H9 (cell line): ENCODE measurements at regions not wholly inside any gene's neighbourhood (a gene's known extent, or its start where the extent isn't known, plus 50 kb on each side); places are given as distances from the start of the nearest gene placed in this dataset.
A peak's percentile ranks its signal among the peaks of the same experiment; 100 is the strongest.

Experiments
- DNase-seq: peaks from one replicate; pipeline ENCODE4 v3.0.0-alpha.2; 2017
- H2AFZ ChIP-seq: one replicate; pipeline ENCODE4 v1.6.1; 2013; ENCODE audit warnings: mild to moderate bottlenecking, low read length, control low read depth, moderate library complexity
- H2AK5ac ChIP-seq: 2 replicates; pipeline ENCODE4 v1.6.1; 2013; ENCODE audit warnings: low read length, control low read depth, mixed read lengths; ENCODE audit not compliant: insufficient read length
- H2BK120ac ChIP-seq: one replicate; pipeline ENCODE4 v1.6.1; 2013; ENCODE audit warnings: low read depth, mild to moderate bottlenecking, low read length, control low read depth, inconsistent platforms; ENCODE audit not compliant: poor library complexity, severe bottlenecking
- H2BK12ac ChIP-seq: 2 replicates; pipeline ENCODE4 v1.6.1; 2013; ENCODE audit warnings: low read length, control low read depth, mixed read lengths, low read depth; ENCODE audit not compliant: insufficient read length
- H2BK15ac ChIP-seq: 2 replicates; pipeline ENCODE4 v1.6.1; 2013; ENCODE audit warnings: low read depth, low read length, control low read depth
- H2BK20ac ChIP-seq: one replicate; pipeline ENCODE4 v1.6.1; 2013; ENCODE audit warnings: low read depth, mild to moderate bottlenecking, low read length, control low read depth, inconsistent platforms; ENCODE audit not compliant: poor library complexity, severe bottlenecking
- H2BK5ac ChIP-seq: 2 replicates; pipeline ENCODE4 v1.6.1; 2013; ENCODE audit warnings: low read length, control low read depth, mixed read lengths; ENCODE audit not compliant: insufficient read length
- H3K14ac ChIP-seq: 2 replicates; pipeline ENCODE4 v1.6.1; 2013; ENCODE audit warnings: low read length, control low read depth; ENCODE audit not compliant: insufficient read depth
- H3K18ac ChIP-seq: 2 replicates; pipeline ENCODE4 v1.6.1; 2013; ENCODE audit warnings: low read depth, mild to moderate bottlenecking, mixed read lengths, low read length, control low read depth; ENCODE audit not compliant: insufficient read length
- H3K23ac ChIP-seq: 2 replicates; pipeline ENCODE4 v1.6.1; 2013; ENCODE audit warnings: low read length, control low read depth, mixed read lengths, low read depth; ENCODE audit not compliant: insufficient read length
- H3K23me2 ChIP-seq: 2 replicates; pipeline ENCODE4 v1.6.1; 2013; ENCODE audit warnings: low read depth, mild to moderate bottlenecking, mixed read lengths, low read length, control low read depth; ENCODE audit not compliant: insufficient read length, poor library complexity, severe bottlenecking
- H3K27ac ChIP-seq: 2 replicates; pipeline ENCODE4 v1.5.1; 2013; ENCODE audit warnings: low read length, control low read depth, mixed read lengths, low read depth; ENCODE audit not compliant: insufficient read length
- H3K27me3 ChIP-seq: 2 replicates; pipeline ENCODE4 v1.6.1; 2013; ENCODE audit warnings: low read length, control low read depth, inconsistent platforms; ENCODE audit not compliant: insufficient read depth
- H3K4ac ChIP-seq: 2 replicates; pipeline ENCODE4 v1.6.1; 2013; ENCODE audit warnings: low read depth, mild to moderate bottlenecking, control low read depth, inconsistent platforms, low read length, moderate library complexity
- H3K4me1 ChIP-seq: 2 replicates; pipeline ENCODE4 v1.6.1; 2013; ENCODE audit warnings: low read length, control low read depth, inconsistent platforms; ENCODE audit not compliant: insufficient read depth
- H3K4me2 ChIP-seq: 2 replicates; pipeline ENCODE4 v1.6.1; 2013; ENCODE audit warnings: low read length, control low read depth, mixed read lengths; ENCODE audit not compliant: insufficient read length, insufficient read depth
- H3K56ac ChIP-seq: 2 replicates; pipeline ENCODE4 v1.6.1; 2013; ENCODE audit warnings: low read depth, mild to moderate bottlenecking, mixed read lengths, low read length, control low read depth; ENCODE audit not compliant: insufficient read length
- H3K79me1 ChIP-seq: 2 replicates; pipeline ENCODE4 v1.6.1; 2013; ENCODE audit warnings: low read depth, mild to moderate bottlenecking, moderate library complexity, low read length, control low read depth, inconsistent platforms; ENCODE audit not compliant: insufficient read depth, poor library complexity, severe bottlenecking
- H3K79me2 ChIP-seq: 2 replicates; pipeline ENCODE4 v1.6.1; 2013; ENCODE audit warnings: low read length, control low read depth, inconsistent platforms; ENCODE audit not compliant: insufficient read depth
- H3K9ac ChIP-seq: 2 replicates; pipeline ENCODE4 v1.6.1; 2013; ENCODE audit warnings: low read length, control low read depth, mixed read lengths; ENCODE audit not compliant: insufficient read length; ENCODE audit errors: extremely low read depth
- H3K9me3 ChIP-seq: one replicate; pipeline ENCODE4 v1.6.1; 2013; ENCODE audit warnings: low read depth, low read length, inconsistent platforms; ENCODE audit not compliant: control insufficient read depth
- H3T11ph ChIP-seq: one replicate; pipeline ENCODE4 v1.6.1; 2013; ENCODE audit warnings: mild to moderate bottlenecking, low read length, control low read depth, inconsistent platforms
- H4K20me1 ChIP-seq: one replicate; pipeline ENCODE4 v1.6.1; 2013; ENCODE audit not compliant: control insufficient read depth, insufficient read length, insufficient read depth
- H4K5ac ChIP-seq: 2 replicates; pipeline ENCODE4 v1.6.1; 2013; ENCODE audit warnings: low read depth, mild to moderate bottlenecking, mixed read lengths, low read length, control low read depth; ENCODE audit not compliant: insufficient read length
- H4K8ac ChIP-seq: replicated peaks from 2 replicates; pipeline ENCODE4 v1.6.1; 2013; ENCODE audit warnings: low read length, control low read depth, mixed read lengths, low read depth; ENCODE audit not compliant: insufficient read length
- H4K91ac ChIP-seq: 2 replicates; pipeline ENCODE4 v1.6.1; 2013; ENCODE audit warnings: low read depth, mild to moderate bottlenecking, moderate library complexity, mixed read lengths, low read length, control low read depth; ENCODE audit not compliant: insufficient read length
- H3K27ac Mint-ChIP-seq, 3 experiments: 2 replicates in 2 of 3; 3 replicates in 1 of 3; pipeline ENCODE4 v1.8.0; 2020 to 2021; ENCODE audit warnings: mixed read lengths in 3 of 3, mild to moderate bottlenecking in 1 of 3, moderate library complexity in 1 of 3
- H3K27me3 Mint-ChIP-seq: 2 replicates; pipeline ENCODE4 v1.8.0; 2021; ENCODE audit warnings: low read depth, mild to moderate bottlenecking, moderate library complexity, mixed read lengths
- H3K36me3 Mint-ChIP-seq, 3 experiments: 2 replicates in 2 of 3; 3 replicates in 1 of 3; pipeline ENCODE4 v1.8.0; 2020 to 2021; ENCODE audit warnings: low read depth in 3 of 3, mixed read lengths in 3 of 3; ENCODE audit not compliant: insufficient read depth in 1 of 3
- H3K4me1 Mint-ChIP-seq, 2 experiments: 2 replicates each; pipeline ENCODE4 v1.8.0; 2020; ENCODE audit warnings: mixed read lengths in 2 of 2
- H3K4me3 Mint-ChIP-seq, 2 experiments: 2 replicates in 1 of 2; 3 replicates in 1 of 2; pipeline ENCODE4 v1.8.0; 2020 to 2021; ENCODE audit warnings: mild to moderate bottlenecking in 2 of 2, mixed read lengths in 2 of 2, moderate library complexity in 1 of 2
- H3K9me3 Mint-ChIP-seq, 2 experiments: 2 replicates in 1 of 2; 3 replicates in 1 of 2; pipeline ENCODE4 v1.8.0; 2020; ENCODE audit warnings: mild to moderate bottlenecking in 2 of 2, mixed read lengths in 2 of 2, moderate library complexity in 1 of 2
- WGBS: extraction: QIAGEN DNeasy Blood & Tissue Kit; methylation state at CpG from one replicate; pipeline ENCODE4 v1.1.7; 2013; ENCODE audit warnings: missing lambda C conversion rate, low lambda C conversion rate, mixed read lengths; ENCODE audit not compliant: insufficient read length; ENCODE audit errors: extremely low coverage; 5-methylcytosine and 5-hydroxymethylcytosine counted together
- TF ChIP-seq, protein P1 (sequence below): fragments of 200-600 bp; sonication (generic); conservative IDR thresholded peaks from 3 replicates; pipeline ENCODE4 v1.8.0; 2021; ENCODE audit warnings: antibody characterized with exemption, mild to moderate bottlenecking

DNA sequence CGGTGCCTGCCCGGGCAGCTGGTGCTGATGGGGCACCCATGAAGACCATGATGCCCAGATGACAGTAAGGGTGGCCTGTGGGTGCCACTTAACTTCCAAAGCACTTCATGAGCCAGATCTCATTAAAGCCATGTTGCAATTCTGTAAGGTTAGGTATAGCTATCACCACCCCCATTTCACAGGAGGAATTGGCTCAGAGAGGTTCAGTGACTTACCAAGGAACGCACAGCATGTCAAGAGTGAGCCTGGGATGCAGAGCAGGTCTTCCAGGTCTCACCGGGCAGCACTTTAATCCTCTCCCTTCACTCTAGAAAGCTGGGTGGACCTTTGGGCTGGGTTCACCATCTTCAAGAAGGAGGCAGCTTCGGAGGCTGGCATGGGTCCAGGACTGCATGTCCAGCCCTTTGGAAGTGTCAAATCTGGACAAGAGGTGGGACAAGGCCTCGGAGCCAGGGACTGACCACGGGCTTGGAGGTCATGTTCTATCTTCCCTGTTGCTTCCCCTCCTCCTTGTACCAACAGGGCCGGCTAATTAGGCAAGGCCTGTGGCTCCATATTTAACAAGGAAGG, 189.8 kb downstream of the URI1 start:
- H4K8ac ChIP-seq, result no peak overlapping the region
- no peak overlapping the region for H3K56ac ChIP-seq
- Mint-ChIP-seq H3K36me3 (no peaks in the 10 kb centered on the region), H3K27ac (peak overlapping the region in 1 of 3 experiments; percentile 72; a peak in 1 of 7 replicates), H3K9me3 (no peaks in the 10 kb centered on the region; a peak in 1 of 5 replicates), H3K4me1 (peaks cover 8 to 9% of the 10 kb centered on the region in 2 experiments), H3K27me3 (peaks cover 2% of the 10 kb centered on the region), H3K4me3 (no peak overlapping the region)
- H3K23ac ChIP-seq, result no peak overlapping the region
- no peak overlapping the region for H4K5ac ChIP-seq
- no peak overlapping the region for H4K91ac ChIP-seq
- no peak overlapping the region for H3K18ac ChIP-seq
- no peaks in the 10 kb centered on the region for H3K4me1 ChIP-seq
- no peak overlapping the region for H3K27ac ChIP-seq
- H3K9me3 ChIP-seq, result no peaks in the 10 kb centered on the region
- no peak overlapping the region for H2AFZ ChIP-seq
- H2BK20ac ChIP-seq, result no peak overlapping the region
- no CpG with 5 or more reads among the region's 8 CpGs for WGBS
- TF ChIP-seq, protein P1, sequence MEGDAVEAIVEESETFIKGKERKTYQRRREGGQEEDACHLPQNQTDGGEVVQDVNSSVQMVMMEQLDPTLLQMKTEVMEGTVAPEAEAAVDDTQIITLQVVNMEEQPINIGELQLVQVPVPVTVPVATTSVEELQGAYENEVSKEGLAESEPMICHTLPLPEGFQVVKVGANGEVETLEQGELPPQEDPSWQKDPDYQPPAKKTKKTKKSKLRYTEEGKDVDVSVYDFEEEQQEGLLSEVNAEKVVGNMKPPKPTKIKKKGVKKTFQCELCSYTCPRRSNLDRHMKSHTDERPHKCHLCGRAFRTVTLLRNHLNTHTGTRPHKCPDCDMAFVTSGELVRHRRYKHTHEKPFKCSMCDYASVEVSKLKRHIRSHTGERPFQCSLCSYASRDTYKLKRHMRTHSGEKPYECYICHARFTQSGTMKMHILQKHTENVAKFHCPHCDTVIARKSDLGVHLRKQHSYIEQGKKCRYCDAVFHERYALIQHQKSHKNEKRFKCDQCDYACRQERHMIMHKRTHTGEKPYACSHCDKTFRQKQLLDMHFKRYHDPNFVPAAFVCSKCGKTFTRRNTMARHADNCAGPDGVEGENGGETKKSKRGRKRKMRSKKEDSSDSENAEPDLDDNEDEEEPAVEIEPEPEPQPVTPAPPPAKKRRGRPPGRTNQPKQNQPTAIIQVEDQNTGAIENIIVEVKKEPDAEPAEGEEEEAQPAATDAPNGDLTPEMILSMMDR, result no peak
- H3K4me2 ChIP-seq, result no peak overlapping the region
- H4K20me1 ChIP-seq, result no peaks in the 10 kb centered on the region
- no peaks in the 10 kb centered on the region for H3K23me2 ChIP-seq
- H3K9ac ChIP-seq, result no peak overlapping the region
- no peak overlapping the region; the same call in 1 of the 2 replicates for H2BK15ac ChIP-seq
- no peak overlapping the region for H3K4ac ChIP-seq
- no peak overlapping the region for H2AK5ac ChIP-seq
- no peaks in the 10 kb centered on the region for H3K27me3 ChIP-seq
- no peak overlapping the region for H2BK120ac ChIP-seq
- no peak for DNase-seq
- H3K79me1 ChIP-seq, result no peaks in the 10 kb centered on the region
- H3K14ac ChIP-seq, result no peak overlapping the region; the same call in 1 of the 2 replicates
- no peak overlapping the region for H2BK5ac ChIP-seq
- H3T11ph ChIP-seq, result no peak overlapping the region
- no peak overlapping the region for H2BK12ac ChIP-seq
- no peaks in the 10 kb centered on the region for H3K79me2 ChIP-seq
